Omental fat pad (tissue), 3 donors: ENCODE measurements at regions not wholly inside any gene's neighbourhood (a gene's known extent, or its start where the extent isn't known, plus 50 kb on each side); places are given as distances from the start of the nearest gene placed in this dataset.
"Not testable (repeated sequence)": the region's sequence is repeated elsewhere in the genome, so short reads cannot be mapped to it uniquely, and the experiment has no call there.

ENCODE experiments used
- ATAC-seq: fragments of 150-250 bp; one replicate; pipeline ENCODE4 v1.9.1; 2016; ENCODE audit warnings: mild to moderate bottlenecking, moderate library complexity; ENCODE audit not compliant: low FRiP score
- DNase-seq: peaks from one replicate; pipeline ENCODE4 v3.0.0-alpha.2; 2019; ENCODE audit warnings: low spot score
- TF ChIP-seq, protein P1 (sequence below), 3 donors: fragments of 450-650 bp; IDR thresholded peaks; one replicate each; pipeline ENCODE4 v1.5.1; 2016 to 2017; ENCODE audit warnings: antibody characterized with exemption in 3 of 3, mild to moderate bottlenecking in 3 of 3, moderate library complexity in 2 of 3

DNA sequence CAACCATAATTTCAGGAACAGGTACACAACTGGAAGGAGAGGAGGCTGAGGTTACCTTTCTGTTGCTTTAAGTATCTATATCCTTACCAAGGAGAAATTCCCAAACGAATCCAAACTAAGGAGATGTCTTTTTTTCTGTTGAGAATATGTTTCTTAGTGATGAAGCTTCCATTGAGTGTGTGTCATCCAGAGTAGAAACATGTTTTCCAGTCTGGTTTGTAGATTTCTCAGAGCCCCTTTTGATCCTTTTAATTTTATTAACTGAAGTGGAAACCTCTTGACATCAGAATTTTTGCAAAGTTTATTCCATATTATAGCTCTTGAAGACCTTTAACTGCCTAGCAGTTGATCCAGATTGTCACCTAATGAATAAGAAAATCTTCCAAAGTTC, 207.1 kb upstream of the FERD3L start:
- DNase-seq (no peak), ATAC-seq (no peak)
- TF ChIP-seq, protein P1, sequence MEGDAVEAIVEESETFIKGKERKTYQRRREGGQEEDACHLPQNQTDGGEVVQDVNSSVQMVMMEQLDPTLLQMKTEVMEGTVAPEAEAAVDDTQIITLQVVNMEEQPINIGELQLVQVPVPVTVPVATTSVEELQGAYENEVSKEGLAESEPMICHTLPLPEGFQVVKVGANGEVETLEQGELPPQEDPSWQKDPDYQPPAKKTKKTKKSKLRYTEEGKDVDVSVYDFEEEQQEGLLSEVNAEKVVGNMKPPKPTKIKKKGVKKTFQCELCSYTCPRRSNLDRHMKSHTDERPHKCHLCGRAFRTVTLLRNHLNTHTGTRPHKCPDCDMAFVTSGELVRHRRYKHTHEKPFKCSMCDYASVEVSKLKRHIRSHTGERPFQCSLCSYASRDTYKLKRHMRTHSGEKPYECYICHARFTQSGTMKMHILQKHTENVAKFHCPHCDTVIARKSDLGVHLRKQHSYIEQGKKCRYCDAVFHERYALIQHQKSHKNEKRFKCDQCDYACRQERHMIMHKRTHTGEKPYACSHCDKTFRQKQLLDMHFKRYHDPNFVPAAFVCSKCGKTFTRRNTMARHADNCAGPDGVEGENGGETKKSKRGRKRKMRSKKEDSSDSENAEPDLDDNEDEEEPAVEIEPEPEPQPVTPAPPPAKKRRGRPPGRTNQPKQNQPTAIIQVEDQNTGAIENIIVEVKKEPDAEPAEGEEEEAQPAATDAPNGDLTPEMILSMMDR (IDR thresholded peaks at IDR 0.05) = no peak

DNA sequence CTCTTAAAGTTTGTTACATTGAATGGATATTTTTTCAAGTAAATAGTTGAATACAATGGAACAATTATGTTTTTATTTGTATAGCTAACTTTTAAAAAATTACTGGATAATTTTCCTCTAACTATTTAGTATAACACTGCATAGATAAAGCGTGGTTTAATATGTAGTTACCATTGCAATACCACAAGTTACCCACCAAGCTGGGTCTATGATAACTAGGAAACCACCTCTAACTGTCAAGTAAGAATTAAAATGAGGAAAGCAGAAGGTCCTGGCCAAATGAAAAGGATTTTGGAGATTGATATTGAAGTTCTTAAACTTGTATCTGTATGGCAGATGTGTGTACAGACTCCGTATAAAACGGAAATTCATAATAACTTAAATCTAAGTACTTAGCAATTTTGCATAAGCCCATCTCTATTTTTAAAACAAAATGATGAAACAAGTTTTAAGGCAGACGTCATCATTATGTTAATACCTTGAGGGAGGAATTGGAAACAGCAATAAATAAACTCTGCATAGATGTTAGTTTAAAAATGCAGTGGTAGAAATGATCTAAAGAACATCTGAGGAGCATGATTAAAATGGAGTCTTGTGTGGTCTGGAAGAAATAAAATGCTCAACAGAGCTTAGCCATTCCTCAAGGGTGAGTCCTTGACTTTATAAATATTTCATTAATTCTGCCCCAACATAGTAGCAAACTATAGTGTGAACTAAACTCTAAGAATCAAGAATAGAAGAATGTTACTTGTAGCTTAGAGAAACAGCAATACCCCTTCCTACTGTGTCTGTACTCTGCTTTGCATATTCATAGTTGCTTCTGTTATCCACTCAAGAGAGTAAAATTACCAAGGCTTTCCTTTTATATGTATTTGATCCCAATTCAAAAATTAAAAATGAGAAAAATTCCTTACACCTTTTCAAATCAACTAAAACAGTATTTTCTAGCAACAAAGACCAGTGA, 206.4 kb upstream of the FERD3L start:
- ATAC-seq = no peak

DNA sequence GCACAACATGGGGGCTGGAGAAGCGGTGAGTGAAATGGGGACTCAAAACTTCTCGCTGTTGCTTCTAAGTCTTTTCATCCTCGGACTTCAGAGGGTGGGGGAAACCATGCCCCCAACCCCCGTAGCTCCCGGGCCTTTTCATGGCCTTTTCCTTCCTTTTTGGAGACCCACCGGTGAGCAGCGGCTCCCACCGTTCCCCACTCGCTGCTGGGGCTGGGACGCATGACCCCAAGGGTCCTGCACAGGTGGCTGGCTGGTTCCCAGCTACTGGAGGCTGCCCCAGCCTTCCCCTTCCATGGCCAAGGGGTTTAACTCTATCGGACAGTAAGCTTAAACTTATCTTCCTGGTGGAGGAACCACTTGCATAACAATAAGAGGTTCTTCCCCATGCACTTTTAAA, 194.3 kb upstream of the FERD3L start:
- DNase-seq (no peak), ATAC-seq (no peak)
- TF ChIP-seq, protein P1 (IDR thresholded peaks at IDR 0.05) = no peak

More for the DNA sequence above, 206.4 kb upstream of the FERD3L start:
- TF ChIP-seq, protein P1 (IDR thresholded peaks at IDR 0.05) = no peak
- DNase-seq = no peak

DNA sequence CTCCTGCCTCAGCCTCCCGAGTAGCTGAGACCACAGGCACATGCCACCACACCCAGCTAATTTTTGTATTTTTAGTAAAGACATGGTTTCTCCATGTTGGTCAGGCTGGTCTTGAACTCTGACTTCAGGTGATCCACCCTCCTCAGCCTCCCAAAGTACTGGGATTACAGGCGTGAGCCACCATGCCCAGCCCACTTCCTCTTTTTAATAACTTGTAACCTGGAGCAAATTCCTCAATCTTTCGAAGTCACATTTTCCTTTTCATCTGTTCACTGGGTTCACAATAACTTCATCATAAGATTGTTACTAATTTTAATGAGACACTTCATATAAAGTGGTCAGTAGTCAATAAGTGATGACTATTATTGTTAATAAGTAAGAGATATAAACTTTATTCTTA, 193.3 kb upstream of the FERD3L start:
- ATAC-seq, DNase-seq: not testable (repeated sequence)

DNA sequence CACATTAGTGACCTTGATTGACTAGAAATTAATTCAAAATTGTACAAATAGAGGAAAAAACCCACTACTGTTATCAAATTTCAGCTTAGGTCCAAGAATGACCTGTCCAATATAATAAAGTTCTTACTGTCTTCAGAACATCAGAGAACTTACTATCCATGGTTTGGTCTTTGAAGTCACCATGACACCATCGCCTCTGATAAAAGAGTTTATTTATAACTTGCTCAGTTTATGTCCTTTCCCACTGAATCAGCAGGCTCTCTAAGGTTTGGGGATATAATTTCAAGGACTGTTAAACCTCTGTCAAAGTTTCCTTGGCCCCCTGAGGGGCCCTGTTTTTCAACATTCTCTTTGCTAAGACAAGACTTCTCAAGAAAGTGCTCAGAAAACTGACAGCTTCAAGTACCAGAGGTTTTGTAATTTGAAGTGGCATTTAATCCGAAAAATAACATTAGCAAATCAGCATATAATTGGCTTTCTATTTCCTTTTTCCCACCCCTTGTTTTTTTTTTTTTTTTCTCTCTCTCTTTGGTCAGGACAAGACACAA, 191.7 kb upstream of the FERD3L start:
- DNase-seq (no peak), ATAC-seq (no peak)
- TF ChIP-seq, protein P1 (IDR thresholded peaks at IDR 0.05) = no peak

DNA sequence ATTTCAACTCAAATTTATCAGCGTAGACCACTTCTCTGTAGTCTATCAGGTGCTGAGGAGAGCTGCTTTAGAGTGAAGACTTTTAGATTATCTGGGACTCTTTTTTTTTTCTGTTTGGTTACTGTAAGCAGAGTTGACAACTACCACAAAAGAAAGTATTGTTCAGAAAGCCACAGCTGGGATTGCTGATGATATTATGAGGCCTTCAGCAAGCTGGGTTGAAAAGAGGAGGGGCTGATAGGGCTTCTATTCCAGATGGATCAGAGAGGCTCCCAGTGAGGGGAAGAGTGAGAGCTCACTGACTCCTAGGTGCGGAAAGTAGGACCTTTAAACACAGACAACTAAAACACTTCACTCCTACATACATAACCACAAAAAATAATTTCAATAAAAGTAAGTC, 188.5 kb upstream of the FERD3L start:
- DNase-seq (no peak), ATAC-seq (no peak)
- TF ChIP-seq, protein P1 (IDR thresholded peaks at IDR 0.05) = no peak

DNA sequence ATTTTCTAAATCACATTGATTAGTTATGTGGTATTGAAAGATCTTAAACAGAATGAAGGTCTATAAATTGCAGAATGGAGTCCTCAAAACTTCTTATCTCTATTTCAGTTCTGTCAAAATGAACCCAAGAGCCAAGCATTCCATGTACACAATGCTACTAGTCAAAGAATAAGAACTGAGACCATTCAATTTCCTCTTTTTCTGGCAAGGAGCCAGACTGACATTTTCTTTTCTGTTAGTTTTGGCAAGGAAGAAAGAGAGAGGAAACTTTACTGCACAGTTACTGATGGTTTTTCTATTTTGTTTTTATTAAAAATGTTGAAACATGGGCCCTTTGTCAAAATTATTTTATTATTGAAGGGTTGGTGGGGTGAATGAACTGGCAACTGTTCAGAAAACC, 181.8 kb upstream of the FERD3L start:
- no peak for DNase-seq
- ATAC-seq = no peak
- TF ChIP-seq, protein P1 (IDR thresholded peaks at IDR 0.05) = no peak
